Endothelial cell of umbilical vein (primary cell): ENCODE measurements at regions not wholly inside any gene's neighbourhood (a gene's known extent, or its start where the extent isn't known, plus 50 kb on each side); places are given as distances from the start of the nearest gene placed in this dataset.

Source experiments
- BruUV-seq: library from RNA; stranded (reverse); fragments of 400-500 nt; replicated peaks from 2 replicates; lab custom pipeline; 2021; lab: Mats Ljungman, UMichigan
- CTCF ChIA-PET: fragments of 300-600, 350-600 bp; sonication (Branson Sonifier 250); formaldehyde crosslinking; loops from one replicate; lab custom pipeline; 2021; ENCODE audit warnings: antibody characterized with exemption, inconsistent platforms; lab: Charles Lee
- POLR2A ChIA-PET: fragments of 300-600, 350-600 bp; sonication (Branson Sonifier 250); formaldehyde crosslinking; loops from one replicate; lab custom pipeline; 2021; ENCODE audit warnings: antibody characterized with exemption, inconsistent platforms; lab: Charles Lee
- DNase-seq: peaks from one replicate; pipeline ENCODE4 v3.0.0-alpha.2; 2011; ENCODE audit warnings: low read depth, low spot score
- FAIRE-seq: peaks from 2 replicates; lab custom pipeline; 2011; peaks lifted over from hg19 to GRCh38; lab: Jason Lieb, UNC
- H2AFZ ChIP-seq: 2 replicates; pipeline ENCODE4 v1.6.0; 2012; ENCODE audit warnings: low read depth, low read length, control low read depth, inconsistent platforms
- H3K27ac ChIP-seq: 2 replicates; pipeline ENCODE4 v1.5.1; 2011; ENCODE audit warnings: low read depth, mild to moderate bottlenecking, control low read depth, low read length, moderate library complexity; ENCODE audit not compliant: insufficient read depth
- H3K27me3 ChIP-seq, 2 experiments: 2 replicates each; pipeline versions ENCODE4 v1.6.0 to v1.6.1; 2011; ENCODE audit warnings: low read length in 2 of 2, mixed read lengths in 1 of 2; ENCODE audit not compliant: control insufficient read depth in 2 of 2, insufficient read depth in 2 of 2
- H3K36me3 ChIP-seq, 2 experiments: 2 replicates in 1 of 2; 3 replicates in 1 of 2; pipeline ENCODE4 v1.5.1; 2011; ENCODE audit warnings: low read length in 2 of 2, mild to moderate bottlenecking in 1 of 2, moderate library complexity in 1 of 2; ENCODE audit not compliant: control insufficient read depth in 2 of 2, insufficient read depth in 2 of 2; ENCODE audit errors: extremely low read depth in 1 of 2
- H3K4me1 ChIP-seq: 3 replicates; pipeline ENCODE4 v1.5.1; 2011; ENCODE audit warnings: mild to moderate bottlenecking, low read length; ENCODE audit not compliant: control insufficient read depth, insufficient read depth; ENCODE audit errors: extremely low read depth
- H3K4me2 ChIP-seq: 2 replicates; pipeline ENCODE4 v1.6.1; 2011; ENCODE audit warnings: low read length, control low read depth, mixed read lengths; ENCODE audit not compliant: insufficient read depth
- H3K4me3 ChIP-seq, 3 experiments: fragments of 200-600 bp in 1 of 3; sonication (generic), shearing (Covaris generic) in 1 of 3; replicated peaks in 1 of 3; 2 replicates each; pipeline ENCODE4 v1.5.1; 2011 to 2016; ENCODE audit warnings: control low read depth in 3 of 3, low read length in 3 of 3, mild to moderate bottlenecking in 2 of 3, inconsistent platforms in 1 of 3, low read depth in 1 of 3, moderate library complexity in 1 of 3; ENCODE audit not compliant: insufficient read depth in 1 of 3
- H3K79me2 ChIP-seq: 2 replicates; pipeline ENCODE4 v1.6.0; 2012; ENCODE audit warnings: low read length, inconsistent platforms; ENCODE audit not compliant: control insufficient read depth, insufficient read depth
- H3K9ac ChIP-seq: replicated peaks from 2 replicates; pipeline ENCODE3; 2011; ENCODE audit warnings: low read length, control low read depth; ENCODE audit not compliant: insufficient read depth; ENCODE audit errors: extremely low read depth
- H3K9me1 ChIP-seq: replicated peaks from 3 replicates; pipeline ENCODE4 v1.6.0; 2011; ENCODE audit warnings: mild to moderate bottlenecking, low read length; ENCODE audit not compliant: control insufficient read depth, insufficient read depth; ENCODE audit errors: extremely low read depth
- H3K9me3 ChIP-seq: replicated peaks from 2 replicates; pipeline ENCODE4 v1.5.1; 2012; ENCODE audit warnings: low read length, inconsistent platforms; ENCODE audit not compliant: control insufficient read depth, insufficient read depth
- H4K20me1 ChIP-seq: replicated peaks from 2 replicates; pipeline ENCODE3; 2011; ENCODE audit warnings: mild to moderate bottlenecking, low read length; ENCODE audit not compliant: control insufficient read depth, insufficient read depth; ENCODE audit errors: extremely low read depth
- FOS ChIP-seq: IDR thresholded peaks from 2 replicates; pipeline ENCODE4 v1.6.1; 2011; ENCODE audit warnings: mild to moderate bottlenecking, low read length, moderate library complexity, borderline replicate concordance; ENCODE audit not compliant: insufficient read depth
- GATA2 ChIP-seq: IDR thresholded peaks from 2 replicates; pipeline ENCODE4 v1.7.0; 2011; ENCODE audit warnings: low read depth, mild to moderate bottlenecking, moderate library complexity, mixed read lengths, low read length; ENCODE audit not compliant: insufficient read length, insufficient read depth
- MYC ChIP-seq: IDR thresholded peaks from one replicate; pipeline ENCODE4 v1.6.1; 2011; ENCODE audit warnings: mild to moderate bottlenecking, low read depth, low read length
- POLR2A ChIP-seq: IDR thresholded peaks from 2 replicates; pipeline ENCODE4 v1.6.1; 2012; ENCODE audit warnings: low read depth, mild to moderate bottlenecking, control low read depth, low read length
- POLR2AphosphoS5 ChIP-seq: IDR thresholded peaks from 2 replicates; pipeline ENCODE4 v1.6.1; 2012; ENCODE audit warnings: low read depth, mild to moderate bottlenecking, control low read depth, low read length, moderate library complexity; ENCODE audit not compliant: insufficient read depth
- dilution Hi-C: fragments of 300-500 bp; cut with MboI; formaldehyde crosslinking; loops from one replicate; pipeline ENCODE4 v1.15.0; 2019; ENCODE audit warnings: low sequenced_read_pairs; ENCODE audit not compliant: extremely low pct_ligation_motif_present
- intact Hi-C: fragments of 100-400 bp; cut with micrococcal nuclease; formaldehyde crosslinking; loops from one replicate; pipeline ENCODE4 v1.10.0; 2022
- TF ChIP-seq, protein P1 (sequence below): IDR thresholded peaks from 2 replicates; pipeline ENCODE4 v1.6.1; 2011; ENCODE audit not compliant: insufficient read depth, insufficient read length
- TF ChIP-seq, protein P2 (sequence below), 2 donors: IDR thresholded peaks; 1 replicate in 1 of 2; 2 replicates in 1 of 2; pipeline ENCODE4 v1.5.1; 2011; ENCODE audit warnings: low read length in 2 of 2, mild to moderate bottlenecking in 2 of 2, moderate library complexity in 2 of 2, control low read depth in 1 of 2, inconsistent platforms in 1 of 2, low read depth in 1 of 2; ENCODE audit not compliant: insufficient read depth in 1 of 2; ENCODE audit errors: extremely low read depth in 1 of 2

GRCh38 chr18:67358947-67359346, 157.6 kb downstream of the DSEL start:
- Histone ChIP-seq H3K79me2 (no peaks in the 10 kb centered on the region), H3K27me3 (no peaks in the 10 kb centered on the region), H3K27ac (no peak overlapping the region), H4K20me1 (no peaks in the 10 kb centered on the region), H3K9me1 (no peaks in the 10 kb centered on the region), H2AFZ (no peak overlapping the region), H3K4me2 (no peak overlapping the region), H3K4me3 (no peak overlapping the region), H3K9me3 (no peaks in the 10 kb centered on the region), H3K9ac (no peak overlapping the region), H3K4me1 (peaks cover 16% of the 10 kb centered on the region), H3K36me3 (no peaks in the 10 kb centered on the region)
- intact Hi-C loops (no loop called here), dilution Hi-C loops (no loop called here)
- FAIRE-seq (no peak), DNase-seq (no peak)
- TF ChIP-seq, protein P1, sequence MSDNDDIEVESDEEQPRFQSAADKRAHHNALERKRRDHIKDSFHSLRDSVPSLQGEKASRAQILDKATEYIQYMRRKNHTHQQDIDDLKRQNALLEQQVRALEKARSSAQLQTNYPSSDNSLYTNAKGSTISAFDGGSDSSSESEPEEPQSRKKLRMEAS: no peak
- TF ChIP-seq MYC: no peak
- POLR2A ChIA-PET: no interaction called here
- no TSS peak for BruUV-seq
- CTCF ChIA-PET: no interaction called here

- Histone ChIP-seq H4K20me1 (no peaks in the 10 kb centered on the region), H3K79me2 (no peaks in the 10 kb centered on the region), H3K9me3 (no peaks in the 10 kb centered on the region), H2AFZ (no peak overlapping the region), H3K4me1 (peaks cover 2% of the 10 kb centered on the region), H3K9ac (no peak overlapping the region), H3K9me1 (no peaks in the 10 kb centered on the region), H3K4me3 (no peak overlapping the region), H3K27me3 (no peaks in the 10 kb centered on the region), H3K4me2 (no peak overlapping the region), H3K27ac (no peak overlapping the region), H3K36me3 (no peaks in the 10 kb centered on the region)
- DNase-seq (no peak), FAIRE-seq (no peak)
- dilution Hi-C loops: no loop called here
- no peak for TF ChIP-seq POLR2AphosphoS5
- TF ChIP-seq, protein P2, sequence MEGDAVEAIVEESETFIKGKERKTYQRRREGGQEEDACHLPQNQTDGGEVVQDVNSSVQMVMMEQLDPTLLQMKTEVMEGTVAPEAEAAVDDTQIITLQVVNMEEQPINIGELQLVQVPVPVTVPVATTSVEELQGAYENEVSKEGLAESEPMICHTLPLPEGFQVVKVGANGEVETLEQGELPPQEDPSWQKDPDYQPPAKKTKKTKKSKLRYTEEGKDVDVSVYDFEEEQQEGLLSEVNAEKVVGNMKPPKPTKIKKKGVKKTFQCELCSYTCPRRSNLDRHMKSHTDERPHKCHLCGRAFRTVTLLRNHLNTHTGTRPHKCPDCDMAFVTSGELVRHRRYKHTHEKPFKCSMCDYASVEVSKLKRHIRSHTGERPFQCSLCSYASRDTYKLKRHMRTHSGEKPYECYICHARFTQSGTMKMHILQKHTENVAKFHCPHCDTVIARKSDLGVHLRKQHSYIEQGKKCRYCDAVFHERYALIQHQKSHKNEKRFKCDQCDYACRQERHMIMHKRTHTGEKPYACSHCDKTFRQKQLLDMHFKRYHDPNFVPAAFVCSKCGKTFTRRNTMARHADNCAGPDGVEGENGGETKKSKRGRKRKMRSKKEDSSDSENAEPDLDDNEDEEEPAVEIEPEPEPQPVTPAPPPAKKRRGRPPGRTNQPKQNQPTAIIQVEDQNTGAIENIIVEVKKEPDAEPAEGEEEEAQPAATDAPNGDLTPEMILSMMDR (IDR thresholded peaks at IDR 0.05; ENCODE audit: extremely low read depth in 1 of 2, insufficient read depth in 1 of 2, low read depth in 1 of 2, low read length in 2 of 2): no peak
- TF ChIP-seq MYC: no peak
- no peak for TF ChIP-seq FOS
- TF ChIP-seq, protein P1: no peak
- TF ChIP-seq GATA2: no peak
- TF ChIP-seq POLR2A: no peak
- intact Hi-C loops: no loop called here
- POLR2A ChIA-PET: no interaction called here
- CTCF ChIA-PET: interaction anchor here (1.2 kb wide), 1 partner anchor 49 kb away, joined by 3 read pairs; no protein-coding TSS in a partner anchor
- no TSS peak for BruUV-seq
These were observed 161.8 kb downstream of the DSEL start for GRCh38 chr18:67354692-67355091.
